ENCODE measurements at regions not wholly inside any gene's neighbourhood (a gene's known extent, or its start where the extent isn't known, plus 50 kb on each side); places are given as distances from the start of the nearest gene placed in this dataset.
A peak's percentile ranks its signal among the peaks of the same experiment; 100 is the strongest.
"Not testable (repeated sequence)": the region's sequence is repeated elsewhere in the genome, so short reads cannot be mapped to it uniquely, and the experiment has no call there.

DNA sequence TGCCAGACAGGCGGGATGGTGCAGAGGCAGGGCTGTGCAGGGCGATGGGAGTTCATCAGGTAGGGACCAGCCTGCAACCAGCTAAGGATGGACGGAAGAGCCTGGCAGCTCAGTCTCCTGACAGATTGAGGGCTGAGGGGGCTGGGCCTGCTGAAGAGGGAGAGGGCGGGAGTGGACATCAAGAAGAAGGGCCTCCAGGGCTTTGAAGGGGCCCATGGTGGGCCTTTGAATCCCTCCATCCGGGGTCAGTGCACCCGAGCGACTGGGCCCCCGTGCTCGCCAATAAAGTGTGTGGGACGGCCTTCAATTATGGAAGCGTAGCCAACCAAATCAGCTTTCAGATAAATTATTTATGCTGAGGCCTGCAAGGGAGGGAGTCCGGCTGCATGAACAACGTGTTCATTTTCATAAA lies 431.2 kb downstream of the RPS24 start:
- no peak for DNase-seq

DNA sequence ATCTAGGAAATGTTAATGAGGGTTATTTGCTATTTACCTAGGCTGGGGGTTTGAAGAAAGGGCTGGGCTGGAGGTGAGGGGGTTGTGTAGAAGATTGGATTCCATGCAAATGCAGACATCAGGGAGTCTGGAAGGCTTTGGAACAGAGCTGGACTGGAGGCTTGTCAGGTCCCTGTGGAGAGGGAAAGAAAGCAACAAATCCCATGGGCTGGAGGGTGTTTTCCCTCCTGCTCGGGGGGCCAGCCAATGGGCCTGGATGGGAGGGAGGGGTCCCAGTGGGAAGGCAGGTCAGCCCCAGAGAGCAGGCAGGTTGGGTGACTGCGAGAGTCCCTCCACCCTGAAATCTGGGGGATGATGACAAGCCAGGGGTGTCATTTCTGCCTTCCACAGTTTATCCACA lies 431.8 kb downstream of the RPS24 start:
- no peak for DNase-seq

DNA sequence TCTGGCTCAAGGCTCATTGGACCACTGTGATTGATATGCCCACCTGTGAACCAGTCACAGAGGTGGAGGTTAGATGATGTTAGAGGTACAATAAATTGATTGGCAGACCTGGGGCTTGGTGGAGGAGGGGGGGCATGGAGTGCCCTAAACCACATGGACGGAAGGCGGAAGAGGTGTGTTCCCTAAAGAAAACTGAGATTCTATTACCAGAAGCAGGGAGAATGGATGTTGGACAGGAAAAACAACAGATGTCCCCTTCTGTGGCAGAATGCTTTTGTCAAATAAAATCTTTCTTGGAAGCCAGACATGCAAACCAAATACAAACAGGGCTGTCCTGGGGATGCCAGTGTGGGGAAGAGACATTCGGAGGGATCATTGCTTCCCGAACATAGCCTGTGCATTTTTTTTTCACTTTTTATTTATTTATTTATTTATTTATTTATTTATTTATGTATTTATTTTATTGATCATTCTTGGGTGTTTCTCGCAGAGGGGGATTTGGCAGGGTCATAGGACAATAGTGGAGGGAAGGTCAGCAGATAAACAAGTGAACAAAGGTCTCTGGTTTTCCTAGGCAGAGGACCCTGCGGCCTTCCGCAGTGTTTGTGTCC lies 433.9 kb downstream of the RPS24 start:
- no peak for DNase-seq

DNA sequence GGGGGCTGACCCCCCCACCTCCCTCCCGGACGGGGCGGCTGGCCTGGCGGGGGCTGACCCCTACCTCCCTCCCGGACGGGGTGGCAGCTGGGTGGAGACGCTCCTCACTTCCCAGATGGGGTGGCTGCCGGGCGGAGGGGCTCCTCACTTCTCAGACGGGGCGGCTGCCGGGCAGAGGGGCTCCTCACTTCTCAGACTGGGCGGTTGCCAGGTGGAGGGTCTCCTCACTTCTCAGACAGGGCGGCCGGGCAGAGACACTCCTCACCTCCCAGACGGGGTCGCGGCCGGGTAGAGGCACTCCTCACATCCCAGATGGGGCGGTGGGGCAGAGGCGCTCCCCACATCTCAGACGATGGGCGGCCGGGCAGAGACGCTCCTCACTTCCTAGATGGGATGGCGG lies 435.1 kb downstream of the RPS24 start:
- DNase-seq = not testable (repeated sequence)

DNA sequence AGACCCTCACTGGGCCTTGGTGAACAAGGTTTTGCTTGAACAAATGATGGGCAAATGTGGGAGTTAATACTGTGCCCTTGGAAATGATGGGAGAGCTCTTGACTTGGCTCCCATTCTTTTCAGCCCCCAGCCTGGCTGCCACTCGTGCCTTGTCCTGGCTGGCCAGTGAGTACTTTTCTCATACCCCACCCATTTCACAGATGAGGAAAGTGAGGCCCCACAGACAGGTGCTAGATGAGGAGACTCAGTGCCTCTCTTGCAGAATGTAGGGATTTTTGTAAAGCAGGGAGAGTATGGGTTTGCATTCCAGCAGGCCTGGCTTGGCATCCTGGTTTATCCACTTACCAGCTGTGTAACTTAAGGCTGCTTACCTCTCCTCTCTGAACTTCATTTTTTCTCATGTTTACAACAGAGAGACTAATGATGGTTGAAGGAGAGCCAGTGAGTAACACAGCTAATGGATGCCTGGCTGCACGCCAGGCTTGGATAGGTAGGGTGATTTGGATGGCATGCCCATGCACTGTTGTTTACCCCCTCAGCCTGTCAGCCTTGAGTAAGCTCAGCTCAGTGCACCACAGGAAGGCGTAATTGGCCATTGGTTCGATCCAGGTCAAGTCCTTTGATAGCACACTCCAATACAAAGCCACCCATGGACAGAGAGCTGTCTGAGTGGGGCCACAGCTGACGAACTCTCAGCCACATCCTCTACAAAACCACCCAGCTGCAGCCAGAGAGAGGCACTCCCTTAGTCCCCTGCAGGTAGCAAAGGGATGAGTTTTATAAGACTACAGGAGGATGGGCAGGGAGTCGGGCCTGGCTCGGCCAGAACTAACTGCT lies 436.8 kb downstream of the RPS24 start:
- DNase-seq = peak; percentile 57 to 78

DNA sequence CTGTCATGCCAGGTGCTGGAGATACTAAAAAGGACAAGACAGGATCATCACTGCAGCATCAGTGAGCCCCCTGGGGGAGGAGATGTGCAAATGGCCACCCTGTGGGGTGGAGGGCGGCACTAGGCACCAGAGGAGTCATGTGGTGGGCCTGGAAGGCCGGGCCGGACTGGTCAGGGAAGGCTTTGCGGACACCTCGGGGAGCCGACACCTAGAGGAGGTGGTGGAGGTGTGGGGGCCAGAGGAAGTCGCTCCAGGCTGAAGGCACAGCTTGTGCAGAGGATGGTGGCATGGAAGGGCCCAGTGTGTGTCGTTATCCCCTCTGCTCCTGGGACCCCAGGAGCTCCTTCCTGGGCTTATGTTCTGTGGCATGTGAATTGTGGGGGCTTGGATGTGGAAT lies 437.7 kb downstream of the RPS24 start:
- DNase-seq = no peak

DNA sequence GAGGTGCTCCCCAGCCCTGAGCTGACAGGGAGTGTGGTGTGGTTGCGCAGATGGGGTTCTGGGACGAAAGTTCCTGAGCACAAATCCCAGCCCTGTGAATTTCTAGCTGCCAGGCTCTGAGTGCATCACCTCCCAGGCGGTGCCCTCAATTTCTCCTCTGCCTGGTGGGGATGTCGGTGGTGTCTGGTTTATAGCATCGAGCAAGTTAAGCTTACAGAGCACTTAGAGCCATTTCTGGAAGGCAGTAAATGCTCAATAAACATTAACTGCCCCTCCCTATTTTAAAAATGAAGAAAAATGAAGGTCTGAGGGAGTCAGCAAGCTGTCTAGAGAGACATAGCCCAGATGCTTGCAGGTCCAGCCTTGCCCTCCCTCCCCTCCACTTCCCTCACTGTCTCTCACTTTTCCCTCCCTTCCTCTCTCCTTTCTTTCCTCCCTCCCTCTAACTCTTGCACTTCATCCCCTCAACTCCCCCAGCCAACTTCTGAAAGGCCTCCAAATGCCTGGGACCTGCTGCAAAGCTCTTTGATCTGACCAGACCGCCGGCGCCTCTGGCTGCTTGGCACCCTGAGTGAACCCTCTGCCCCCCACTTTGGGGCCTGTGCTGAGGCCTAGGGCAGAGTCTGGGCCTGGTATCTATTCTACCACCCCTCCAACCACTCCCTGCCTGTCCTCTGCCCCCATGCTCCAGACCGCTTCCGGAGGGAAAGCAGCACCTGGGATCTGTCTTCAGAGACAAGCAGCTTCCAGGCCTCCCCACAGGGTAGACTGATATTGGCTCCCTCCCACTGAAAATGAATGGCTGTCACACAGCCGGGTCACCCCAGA lies 438.3 kb downstream of the RPS24 start:
- no peak for DNase-seq

DNA sequence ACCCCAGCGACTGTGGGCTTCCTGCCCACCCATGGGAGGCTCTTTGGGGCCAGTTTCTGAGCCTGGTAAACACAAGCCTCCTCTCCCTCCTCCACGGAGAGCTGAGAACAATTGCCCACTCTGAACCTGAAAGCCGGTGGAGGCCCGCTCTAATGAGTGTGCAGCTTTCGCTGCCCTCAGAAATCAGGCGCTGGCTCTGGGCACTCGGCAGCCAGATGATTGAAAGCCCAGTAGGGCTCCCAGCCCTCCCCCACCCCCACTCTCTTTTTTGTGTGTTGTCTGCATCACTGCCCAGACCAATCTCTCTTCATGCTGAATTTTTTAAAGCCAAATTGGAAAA lies 438.9 kb downstream of the RPS24 start:
- no peak for DNase-seq

DNA sequence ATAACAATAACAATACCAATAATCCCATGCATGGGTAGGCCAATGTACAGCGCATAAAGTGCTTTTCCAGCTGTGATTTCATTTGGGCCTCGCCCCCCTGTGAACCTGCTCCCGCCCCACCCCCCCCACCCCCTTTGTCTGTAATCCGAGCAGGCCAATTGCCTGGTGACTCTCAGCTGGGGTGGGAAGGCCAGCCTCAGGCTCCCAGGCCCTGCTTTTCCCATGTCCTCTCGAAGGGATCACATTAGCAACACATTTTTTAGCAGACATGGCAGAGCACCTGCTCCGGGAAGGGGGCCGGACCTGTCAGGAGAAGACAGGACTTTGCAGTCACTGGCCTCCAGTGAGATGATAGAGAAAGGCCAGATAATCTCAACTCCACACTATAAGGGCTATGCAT lies 439.3 kb downstream of the RPS24 start:
- DNase-seq = no peak

DNA sequence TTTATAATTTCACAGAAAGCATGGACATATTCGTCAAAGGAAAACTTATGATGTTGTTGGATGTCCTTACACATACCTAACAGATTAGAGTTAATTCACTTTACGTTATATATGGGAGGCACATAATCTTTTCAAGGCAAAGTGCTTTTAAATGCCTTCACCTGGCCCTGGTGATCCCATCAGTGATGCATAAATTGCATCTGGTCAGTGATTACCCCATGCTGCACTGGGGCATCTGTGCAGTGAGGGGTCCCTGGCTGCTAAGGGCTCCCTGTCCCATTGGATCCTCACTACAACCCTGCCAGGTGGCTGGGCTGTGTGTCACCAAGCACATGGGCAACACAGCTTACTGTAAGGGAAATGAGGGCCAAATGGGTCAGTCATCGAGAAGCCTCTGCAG lies 441.1 kb downstream of the RPS24 start:
- no peak for DNase-seq

DNA sequence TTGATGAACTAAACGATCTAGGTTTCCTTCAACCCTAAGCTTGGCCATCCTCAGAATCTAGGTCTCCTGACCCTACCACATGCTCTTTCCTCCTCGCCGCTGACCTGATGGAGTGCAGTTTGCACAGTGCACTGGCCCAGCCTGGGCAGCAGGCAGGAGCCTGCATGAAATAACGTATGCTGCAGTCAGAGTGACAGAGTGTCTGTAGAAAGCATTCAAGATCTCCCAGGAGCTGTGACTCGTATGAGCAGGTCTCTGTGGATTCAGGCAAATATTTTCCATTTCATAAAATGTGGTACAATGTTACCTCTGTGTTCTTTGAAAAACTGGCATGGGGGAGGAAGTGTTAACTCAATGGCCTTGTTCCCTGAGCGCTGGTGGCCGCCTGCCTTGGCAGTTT lies 441.8 kb downstream of the RPS24 start:
- no peak for DNase-seq

DNA sequence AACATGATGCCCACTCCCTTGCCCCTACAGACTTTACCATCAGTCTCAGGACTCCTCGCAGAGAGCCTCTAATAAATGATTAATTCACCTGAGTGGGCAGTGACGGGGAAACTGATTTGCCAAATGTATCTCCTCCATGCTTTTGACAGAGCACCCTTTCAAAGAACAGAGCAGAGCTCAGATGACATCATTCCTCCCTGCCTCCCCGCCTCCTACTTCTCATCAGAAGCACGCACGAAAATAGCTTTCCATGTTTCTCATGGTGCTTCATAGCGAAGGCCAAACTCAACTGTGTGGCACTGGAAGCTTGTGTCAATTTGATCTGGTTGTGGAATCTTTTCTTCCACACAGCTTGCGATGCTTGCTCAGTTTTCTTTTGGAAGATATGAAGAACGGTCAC lies 442.5 kb downstream of the RPS24 start:
- DNase-seq = no peak

DNA sequence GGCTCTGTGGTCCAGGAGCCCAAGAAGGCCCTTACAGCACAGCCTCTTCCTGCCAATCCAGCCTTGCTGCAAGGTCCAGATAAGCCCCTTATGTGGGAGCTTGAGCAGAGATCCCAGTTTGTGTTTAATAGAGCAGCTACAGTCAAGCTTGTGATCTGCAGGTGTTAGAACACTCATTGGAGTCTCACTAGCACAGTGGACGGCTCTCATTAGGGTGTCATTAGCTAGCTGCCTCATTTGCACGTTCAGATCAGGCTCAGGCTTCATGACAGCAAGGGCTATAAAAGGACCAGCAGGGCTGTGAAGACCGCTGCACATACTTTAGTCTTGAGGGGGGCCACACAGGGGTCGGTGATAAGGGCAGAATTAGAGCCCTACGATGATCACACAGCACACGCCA lies 443.2 kb downstream of the RPS24 start:
- DNase-seq = no peak

DNA sequence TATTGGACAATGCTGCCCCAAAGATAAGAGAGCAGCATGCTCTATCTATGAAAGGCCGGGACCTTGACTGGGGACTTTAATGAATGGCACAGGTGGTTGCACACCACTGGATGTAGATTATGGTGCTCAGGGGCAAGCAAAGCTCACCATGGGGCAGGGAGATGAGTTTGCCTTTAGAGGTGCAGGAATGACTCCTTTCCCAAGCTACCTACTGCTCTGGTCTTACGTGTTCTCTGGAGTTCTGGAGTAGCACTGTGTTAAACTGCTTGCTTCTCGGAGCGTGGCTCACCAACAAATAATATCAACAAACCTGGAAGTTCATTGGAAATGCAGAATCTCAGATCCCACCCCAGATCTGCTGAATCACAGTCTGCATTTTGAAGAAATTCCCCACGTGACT lies 445.3 kb downstream of the RPS24 start:
- DNase-seq = no peak

DNA sequence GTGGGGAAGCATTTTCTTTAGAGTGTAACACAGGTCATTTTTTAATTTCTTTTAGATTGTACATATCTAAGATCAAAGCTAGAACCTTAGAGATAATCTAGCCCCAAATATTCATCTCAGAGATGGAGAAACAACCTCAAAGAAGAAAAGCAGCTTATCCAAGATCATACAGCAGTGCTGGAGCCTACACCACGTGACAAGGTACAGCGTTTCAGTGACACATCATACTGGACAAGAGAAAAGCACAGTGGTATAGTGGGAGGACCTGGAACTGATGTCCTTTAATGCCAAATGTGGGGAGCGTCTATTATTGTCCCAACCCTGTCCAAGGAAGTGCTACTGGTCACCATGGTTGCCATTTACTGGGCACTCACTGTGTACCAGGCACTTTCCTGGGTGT lies 445.8 kb downstream of the RPS24 start:
- no peak for DNase-seq

DNA sequence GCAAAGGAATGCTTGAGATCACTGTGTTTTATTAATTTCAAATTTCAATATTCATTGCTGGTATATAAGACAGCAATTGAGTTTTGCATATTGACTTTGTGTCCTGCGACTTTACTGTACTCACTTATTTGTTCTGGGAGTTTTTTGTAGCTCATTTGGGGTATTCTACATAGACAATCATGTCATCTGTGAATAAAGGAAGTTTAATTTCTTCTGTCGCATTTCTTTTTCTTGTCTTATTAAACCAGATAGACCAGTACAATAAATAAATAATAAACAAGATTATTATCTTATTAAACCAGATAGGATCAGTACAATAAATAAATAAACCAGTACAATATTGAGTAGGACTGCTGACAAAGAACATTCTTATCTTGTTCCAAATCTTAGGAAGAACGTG lies 448.2 kb downstream of the RPS24 start:
- no peak for DNase-seq

DNA sequence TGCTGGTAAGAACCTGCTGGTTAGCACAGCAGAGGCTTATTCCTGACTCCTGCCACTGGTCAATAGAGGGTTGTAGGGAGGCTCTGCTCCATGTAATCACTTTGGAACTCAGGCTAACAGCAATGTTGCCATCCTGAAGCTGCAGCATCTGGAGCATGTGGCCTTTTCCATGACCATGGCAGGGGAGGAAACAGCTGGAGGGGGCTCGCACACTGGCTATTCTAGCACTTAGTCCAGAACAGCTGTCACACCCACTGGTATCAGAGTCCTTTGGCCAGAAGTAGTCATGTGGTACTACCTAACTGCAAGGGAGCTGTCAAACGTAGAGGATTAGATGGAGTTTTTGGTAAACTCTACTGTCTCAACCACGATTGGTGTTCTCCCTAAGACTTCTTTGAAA lies 450.0 kb downstream of the RPS24 start:
- DNase-seq = no peak

DNA sequence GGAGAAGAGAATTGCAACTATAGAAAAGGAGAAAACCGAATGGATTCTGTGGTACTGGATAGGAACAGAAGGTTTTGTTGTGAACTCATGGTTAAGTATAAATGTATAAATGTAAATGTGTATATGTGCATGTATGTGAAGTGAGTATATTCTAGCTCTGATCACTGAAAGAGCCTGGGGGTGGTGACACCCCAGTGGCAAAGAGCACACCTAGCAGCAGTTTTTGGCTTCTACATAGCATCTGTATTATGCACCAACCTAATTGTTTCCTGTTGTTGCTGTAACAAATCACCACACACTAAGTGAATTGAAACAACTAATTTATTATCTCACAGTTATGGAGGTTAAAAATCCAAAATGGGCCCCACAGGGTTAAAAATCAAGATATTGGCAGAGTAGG lies 455.4 kb downstream of the RPS24 start:
- DNase-seq = no peak

DNA sequence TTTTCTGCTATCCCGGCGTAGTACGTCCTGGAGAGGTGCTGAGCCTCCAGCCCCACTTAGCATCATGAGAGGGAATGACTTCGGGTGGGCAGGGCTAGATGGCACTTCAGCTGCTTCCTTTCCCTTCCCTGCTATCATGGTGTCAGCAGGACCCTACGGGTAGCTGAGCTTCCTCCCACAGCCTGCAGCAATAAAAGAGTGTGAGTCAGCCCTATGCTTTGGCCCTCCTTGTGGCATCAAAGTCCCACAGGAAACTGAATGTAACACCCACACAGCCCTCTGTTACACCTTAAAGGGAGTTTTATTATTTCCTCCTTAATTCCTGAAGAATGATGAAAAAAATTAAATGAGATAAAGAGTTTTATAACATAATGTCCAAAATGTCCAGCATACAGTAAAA lies 458.1 kb downstream of the RPS24 start:
- DNase-seq = no peak

DNA sequence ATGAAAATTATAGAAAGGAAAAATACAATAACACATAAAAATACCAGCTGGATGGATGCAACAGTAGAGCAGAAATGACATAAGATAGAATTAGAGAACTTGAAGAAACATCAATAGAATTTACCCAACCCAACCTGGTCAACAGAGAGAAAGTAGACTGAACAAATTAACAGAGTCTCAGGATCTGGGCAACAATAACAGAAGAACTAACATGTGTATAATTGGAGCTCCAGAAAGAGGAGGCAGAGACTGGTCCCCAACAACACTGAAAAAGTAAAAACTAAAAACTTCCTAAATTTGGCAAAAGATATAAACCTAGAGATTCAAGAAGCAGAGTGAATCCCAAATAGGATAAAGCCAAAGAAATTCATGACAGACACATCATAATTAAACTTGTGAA lies 458.8 kb downstream of the RPS24 start:
- no peak for DNase-seq

DNA sequence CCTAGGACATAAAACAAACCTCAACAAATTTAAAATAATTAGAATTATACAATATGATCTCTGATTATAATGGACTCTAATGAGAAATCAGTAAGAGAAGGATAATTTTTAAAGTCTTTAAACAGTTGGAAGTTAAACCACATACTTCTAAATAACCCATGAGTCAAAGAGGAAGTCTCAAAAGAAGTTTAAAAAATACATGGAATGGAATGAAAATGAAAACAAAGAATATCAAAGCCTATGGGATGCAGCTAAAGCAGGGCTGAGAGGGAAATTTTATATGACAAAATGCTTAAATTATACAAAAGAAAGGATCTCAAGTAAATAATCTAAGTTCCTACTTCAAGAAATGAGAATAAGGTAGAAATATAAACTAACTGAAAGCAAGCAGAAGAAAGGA lies 460.5 kb downstream of the RPS24 start:
- no peak for DNase-seq

DNA sequence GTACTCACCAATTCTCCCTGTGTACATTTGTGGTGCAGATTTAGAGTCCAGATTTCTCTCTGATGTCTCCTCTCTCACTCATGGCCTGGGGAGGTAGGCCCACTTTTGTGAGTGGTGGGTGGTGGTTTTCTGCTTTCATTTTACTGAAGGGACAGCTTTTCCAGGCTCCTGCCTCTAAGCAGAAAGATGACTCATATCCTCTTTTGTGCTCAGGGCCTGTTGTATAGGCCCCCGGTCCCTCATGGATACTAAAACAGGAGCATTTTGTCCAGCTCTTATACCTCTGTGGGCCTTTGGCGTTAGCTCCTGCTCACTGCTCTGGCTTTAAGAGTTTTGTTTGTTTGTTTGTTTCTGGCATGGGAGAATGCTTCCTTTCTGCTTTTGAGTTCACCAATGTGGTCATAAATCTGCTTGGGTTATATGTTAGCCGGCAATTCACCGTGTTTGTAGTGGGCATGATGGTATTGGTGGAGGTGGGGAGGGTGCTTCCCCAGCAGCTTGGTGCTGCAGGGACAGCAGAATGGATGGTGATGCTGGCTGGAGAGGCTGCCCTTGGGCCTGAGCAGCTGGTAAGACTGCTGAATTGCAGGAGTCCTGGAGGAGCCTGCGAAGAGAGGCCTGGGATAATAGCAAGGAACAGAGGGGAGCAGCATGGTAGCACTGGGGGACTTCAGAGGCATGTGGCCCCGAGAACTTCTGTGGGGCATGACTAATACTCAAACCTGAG lies 468.7 kb downstream of the RPS24 start:
- no peak for DNase-seq

DNA sequence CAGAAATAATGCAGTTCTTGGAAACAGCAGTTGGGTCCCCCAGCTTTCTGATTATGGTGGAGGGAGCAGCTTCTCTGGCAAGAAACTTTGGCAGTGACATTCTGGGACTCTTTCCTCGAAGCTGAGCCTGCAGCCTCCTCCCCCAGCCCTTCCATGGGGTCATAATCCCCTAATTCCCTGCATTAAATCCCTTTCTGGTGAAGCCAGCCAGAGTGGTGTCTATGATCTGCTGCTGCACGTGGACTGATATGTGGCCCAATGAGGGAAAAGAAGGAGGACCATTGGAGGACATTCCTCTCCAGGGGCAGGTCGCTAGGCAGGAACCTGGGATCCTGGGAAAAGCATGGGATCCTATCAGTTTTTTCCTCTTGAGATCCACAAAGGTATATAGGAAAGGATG lies 470.5 kb downstream of the RPS24 start:
- DNase-seq = no peak

Measured in NCI-H2081 (cell line).